GM12878 (cell line): ENCODE measurements at regions not wholly inside any gene's neighbourhood (a gene's known extent, or its start where the extent isn't known, plus 50 kb on each side); places are given as distances from the start of the nearest gene placed in this dataset.

Experiments
- ATAC-seq: fragments of 200-7000 bp; cut with Tn5 transposase; 3 replicates; pipeline ENCODE4 v1.9.1; 2020; ENCODE audit warnings: mild to moderate bottlenecking, moderate library complexity
- BruUV-seq: library from RNA; stranded (reverse); fragments of 400-500 nt; replicated peaks from 2 replicates; lab custom pipeline; 2021; lab: Mats Ljungman, UMichigan
- CTCF ChIA-PET: fragments of 300-600 bp; sonication (Branson Sonifier 250); formaldehyde crosslinking; extraction: SDS; loops from one replicate; lab custom pipeline; 2021; ENCODE audit warnings: inconsistent platforms; lab: Yijun Ruan, JAX
- POLR2A ChIA-PET: fragments of 350-600 bp; formaldehyde crosslinking; extraction: SDS; loops from one replicate; lab custom pipeline; 2021; ENCODE audit warnings: inconsistent platforms; lab: Charles Lee
- RAD21 ChIA-PET: fragments of 300-600 bp; sonication (Branson Sonifier 250); formaldehyde crosslinking; loops from one replicate; lab custom pipeline; 2023; ENCODE audit warnings: antibody characterized with exemption; ENCODE audit not compliant: unreplicated experiment; lab: Charles Lee
- SMC1A ChIA-PET: fragments of 300-600 bp; sonication (Branson Sonifier 250); formaldehyde crosslinking; loops from one replicate; lab custom pipeline; 2023; ENCODE audit not compliant: unreplicated experiment, uncharacterized antibody; lab: Charles Lee
- DNase-seq: peaks from one replicate; pipeline ENCODE4 v3.0.0-alpha.2; 2011; ENCODE audit warnings: low read depth, low spot score
- FAIRE-seq: peaks from 3 replicates; lab custom pipeline; 2011; peaks lifted over from hg19 to GRCh38; lab: Jason Lieb, UNC
- H2AFZ ChIP-seq: 2 replicates; pipeline ENCODE4 v1.6.0; 2011; ENCODE audit warnings: low read depth, low read length, control low read depth; ENCODE audit not compliant: control insufficient read depth
- H3K27ac ChIP-seq: 2 replicates; pipeline ENCODE4 v1.5.1; 2011; ENCODE audit warnings: control low read depth; ENCODE audit not compliant: control insufficient read depth, insufficient read depth
- H3K27me3 ChIP-seq, 2 experiments: replicated peaks in 1 of 2; 2 replicates each; pipeline versions ENCODE4 v1.6.0 to v1.6.1; 2011; ENCODE audit warnings: low read length in 1 of 2; ENCODE audit not compliant: control insufficient read depth in 2 of 2, insufficient read depth in 2 of 2
- H3K36me3 ChIP-seq, 2 experiments: 2 replicates each; pipeline ENCODE4 v1.5.1; 2011; ENCODE audit warnings: low read length in 1 of 2; ENCODE audit not compliant: control insufficient read depth in 2 of 2, insufficient read depth in 2 of 2
- H3K4me1 ChIP-seq: 2 replicates; pipeline ENCODE4 v1.6.1; 2011; ENCODE audit warnings: mild to moderate bottlenecking, low read length, moderate library complexity, mixed read lengths; ENCODE audit not compliant: control insufficient read depth, insufficient read depth
- H3K4me2 ChIP-seq: 2 replicates; pipeline ENCODE4 v1.6.0; 2011; ENCODE audit warnings: control low read depth; ENCODE audit not compliant: control insufficient read depth, insufficient read depth
- H3K4me3 ChIP-seq: fragments of 200-600 bp; sonication (generic); 2 replicates; pipeline ENCODE4 v1.5.1; 2016
- H3K79me2 ChIP-seq: 2 replicates; pipeline ENCODE4 v1.6.0; 2011; ENCODE audit warnings: low read length; ENCODE audit not compliant: control insufficient read depth, insufficient read depth
- H3K9ac ChIP-seq: 2 replicates; pipeline ENCODE4 v1.8.0; 2011; ENCODE audit warnings: low read length, control low read depth, mixed read lengths; ENCODE audit not compliant: control insufficient read depth, insufficient read depth
- H3K9me3 ChIP-seq: replicated peaks from 3 replicates; pipeline ENCODE4 v1.5.1; 2011; ENCODE audit warnings: mild to moderate bottlenecking, low read length; ENCODE audit not compliant: control insufficient read depth, insufficient read depth
- H4K20me1 ChIP-seq: 2 replicates; pipeline ENCODE4 v1.6.0; 2011; ENCODE audit not compliant: control insufficient read depth, insufficient read depth
- MAX ChIP-seq: IDR thresholded peaks from 2 replicates; pipeline ENCODE4 v1.6.1; 2012; ENCODE audit warnings: low read depth, low read length, improper control_type of control experiment
- WGBS: methylation state at CpG from one replicate; pipeline ENCODE4 v1.1.6; 2016; ENCODE audit warnings: low lambda C conversion rate; ENCODE audit not compliant: insufficient replicate concordance, insufficient coverage; ENCODE audit errors: missing lambda C conversion rate; 5-methylcytosine and 5-hydroxymethylcytosine counted together
- in situ Hi-C: fragments of 300-500 bp; cut with MboI; formaldehyde crosslinking; loops from 9 replicates; pipeline ENCODE4 v1.14.3; 2018; ENCODE audit warnings: mixed read lengths
- intact Hi-C: fragments of 100-400 bp; cut with micrococcal nuclease; formaldehyde crosslinking; loops from one replicate; pipeline ENCODE4 v1.14.2; 2022; ENCODE audit not compliant: unreplicated experiment
- TF ChIP-seq, protein P1 (sequence below): fragments of 450-650 bp; IDR thresholded peaks from 2 replicates; pipeline ENCODE4 v1.6.1; 2014; ENCODE audit warnings: mild to moderate bottlenecking
- TF ChIP-seq, protein P2 (sequence below): fragments of 450-650 bp; IDR thresholded peaks from 2 replicates; pipeline ENCODE4 v1.6.1; 2018; ENCODE audit warnings: borderline replicate concordance, mild to moderate bottlenecking; ENCODE audit not compliant: partially characterized antibody

DNA sequence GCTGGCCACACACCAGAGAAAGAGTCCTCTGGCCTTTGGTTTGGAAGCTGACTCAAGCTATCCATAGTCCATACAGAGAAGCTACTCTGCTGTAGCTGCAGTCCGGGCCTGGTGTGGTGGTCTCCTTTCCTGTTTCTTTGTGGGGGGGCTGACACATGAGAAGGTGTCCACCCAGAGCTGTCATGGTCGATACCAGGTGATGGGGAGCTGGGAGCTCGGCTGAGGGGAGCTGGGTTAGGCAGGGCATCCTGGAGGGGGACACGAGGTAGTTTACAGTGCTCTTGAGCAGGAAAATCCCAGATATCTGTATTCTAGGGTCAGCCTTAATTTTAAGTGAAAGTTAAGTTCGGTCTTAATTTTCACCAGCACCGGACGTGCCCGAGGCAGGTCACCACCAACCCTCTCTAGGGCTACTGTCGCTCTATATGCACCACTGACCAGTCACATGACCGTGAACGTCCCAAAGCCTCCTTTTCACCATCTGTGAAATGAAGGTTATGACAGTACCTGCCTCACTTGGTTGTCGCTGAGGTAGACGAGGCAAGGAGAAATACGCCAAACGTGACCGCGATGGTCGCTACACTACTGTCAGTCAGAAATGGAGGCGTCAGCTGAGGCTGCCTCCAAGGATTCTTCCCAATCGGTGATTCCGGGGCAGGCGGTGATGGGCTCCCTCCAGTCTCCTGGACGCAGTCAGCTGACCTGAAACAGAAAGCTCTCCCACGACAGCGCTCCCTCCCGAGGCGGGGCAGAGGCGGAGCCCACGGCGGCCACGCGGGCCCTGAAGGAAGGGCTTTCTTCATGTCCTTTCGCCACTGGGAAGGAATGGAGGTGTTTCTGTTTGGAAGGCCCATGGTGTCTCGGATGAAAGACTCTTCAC, 69.4 kb upstream of the SHH start (continued):
- TF ChIP-seq, protein P1, sequence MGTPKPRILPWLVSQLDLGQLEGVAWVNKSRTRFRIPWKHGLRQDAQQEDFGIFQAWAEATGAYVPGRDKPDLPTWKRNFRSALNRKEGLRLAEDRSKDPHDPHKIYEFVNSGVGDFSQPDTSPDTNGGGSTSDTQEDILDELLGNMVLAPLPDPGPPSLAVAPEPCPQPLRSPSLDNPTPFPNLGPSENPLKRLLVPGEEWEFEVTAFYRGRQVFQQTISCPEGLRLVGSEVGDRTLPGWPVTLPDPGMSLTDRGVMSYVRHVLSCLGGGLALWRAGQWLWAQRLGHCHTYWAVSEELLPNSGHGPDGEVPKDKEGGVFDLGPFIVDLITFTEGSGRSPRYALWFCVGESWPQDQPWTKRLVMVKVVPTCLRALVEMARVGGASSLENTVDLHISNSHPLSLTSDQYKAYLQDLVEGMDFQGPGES: no peak

- ChIA-PET CTCF (no interaction called here), RAD21 (no interaction called here), POLR2A (no interaction called here), SMC1A (no interaction called here)
- Histone ChIP-seq H3K79me2 (no peaks in the 10 kb centered on the region), H3K4me2 (no peak overlapping the region), H3K36me3 (no peaks in the 10 kb centered on the region), H3K27ac (no peak overlapping the region), H3K9me3 (no peaks in the 10 kb centered on the region), H3K9ac (no peak overlapping the region), H4K20me1 (no peaks in the 10 kb centered on the region), H3K4me3 (no peak overlapping the region), H3K4me1 (no peaks in the 10 kb centered on the region), H2AFZ (no peak overlapping the region), H3K27me3 (no peaks in the 10 kb centered on the region)
- DNase-seq (no peak), FAIRE-seq (no peak), ATAC-seq (no peak)
- in situ Hi-C loops (no loop called here), intact Hi-C loops (no loop called here)
- no TSS peak for BruUV-seq
- WGBS: 52% methylated on average over 7 of the region's 7 CpGs
- TF ChIP-seq, protein P2, sequence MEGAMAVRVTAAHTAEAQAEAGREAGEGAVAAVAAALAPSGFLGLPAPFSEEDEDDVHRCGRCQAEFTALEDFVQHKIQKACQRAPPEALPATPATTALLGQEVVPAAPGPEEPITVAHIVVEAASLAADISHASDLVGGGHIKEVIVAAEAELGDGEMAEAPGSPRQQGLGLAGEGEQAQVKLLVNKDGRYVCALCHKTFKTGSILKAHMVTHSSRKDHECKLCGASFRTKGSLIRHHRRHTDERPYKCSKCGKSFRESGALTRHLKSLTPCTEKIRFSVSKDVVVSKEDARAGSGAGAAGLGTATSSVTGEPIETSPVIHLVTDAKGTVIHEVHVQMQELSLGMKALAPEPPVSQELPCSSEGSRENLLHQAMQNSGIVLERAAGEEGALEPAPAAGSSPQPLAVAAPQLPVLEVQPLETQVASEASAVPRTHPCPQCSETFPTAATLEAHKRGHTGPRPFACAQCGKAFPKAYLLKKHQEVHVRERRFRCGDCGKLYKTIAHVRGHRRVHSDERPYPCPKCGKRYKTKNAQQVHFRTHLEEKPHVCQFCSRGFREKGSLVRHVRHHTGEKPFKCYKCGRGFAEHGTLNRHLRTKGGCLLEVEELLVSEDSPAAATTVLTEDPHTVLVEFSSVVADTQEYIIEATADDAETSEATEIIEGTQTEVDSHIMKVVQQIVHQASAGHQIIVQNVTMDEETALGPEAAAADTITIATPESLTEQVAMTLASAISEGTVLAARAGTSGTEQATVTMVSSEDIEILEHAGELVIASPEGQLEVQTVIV: no peak
- no peak for TF ChIP-seq MAX
Measured at GRCh38 chr7:155880721-155881120, 68.5 kb upstream of the SHH start.
